ENCODE measurements at regions not wholly inside any gene's neighbourhood (a gene's known extent, or its start where the extent isn't known, plus 50 kb on each side); places are given as distances from the start of the nearest gene placed in this dataset.

- DNase-seq, result no peak
- intact Hi-C loops (cut with DNase I), result no loop called here
These were observed 116.3 kb upstream of the MAF start for GRCh38 chr16:79716645-79717332.

GRCh38 chr16:79715061-79715460 is 114.5 kb upstream of the MAF start:
- intact Hi-C loops (cut with DNase I), result no loop called here
- DNase-seq, result no peak

GRCh38 chr16:79714440-79714839 is 113.9 kb upstream of the MAF start:
- DNase-seq, result no peak
- intact Hi-C loops (cut with DNase I), result no loop called here

- no peak for DNase-seq
- intact Hi-C loops (cut with DNase I), result no loop called here
These were observed 113.2 kb upstream of the MAF start for GRCh38 chr16:79713609-79714309.

- intact Hi-C loops (cut with DNase I), result no loop called here
- DNase-seq, result no peak
These were observed 111.7 kb upstream of the MAF start for GRCh38 chr16:79712276-79712675.

GRCh38 chr16:79707876-79708275 is 107.3 kb upstream of the MAF start:
- intact Hi-C loops (cut with DNase I), result no loop called here
- DNase-seq, result peak in 4 of 42 donors; percentile 4 to 18 (median 8)

GRCh38 chr16:79703066-79703465 is 102.5 kb upstream of the MAF start:
- no peak for DNase-seq
- intact Hi-C loops (cut with DNase I), result no loop called here

GRCh38 chr16:79698341-79698753 is 97.8 kb upstream of the MAF start:
- no peak for DNase-seq
- intact Hi-C loops (cut with DNase I), result no loop called here

GRCh38 chr16:79697562-79698112 is 97.1 kb upstream of the MAF start:
- intact Hi-C loops (cut with DNase I), result no loop called here

GRCh38 chr16:79691007-79691406 is 90.5 kb upstream of the MAF start:
- no peak for DNase-seq
- intact Hi-C loops (cut with DNase I), result no loop called here

More at GRCh38 chr16:79697562-79698112, 97.1 kb upstream of the MAF start:
- DNase-seq, result no peak

GRCh38 chr16:79690159-79690558 is 89.6 kb upstream of the MAF start:
- intact Hi-C loops (cut with DNase I), result no loop called here
- DNase-seq, result no peak

- no peak for DNase-seq
- intact Hi-C loops (cut with DNase I), result no loop called here
These were observed 87.0 kb upstream of the MAF start for GRCh38 chr16:79687249-79688130.

- intact Hi-C loops (cut with DNase I), result no loop called here
- DNase-seq, result no peak
These were observed 85.3 kb upstream of the MAF start for GRCh38 chr16:79685871-79686270.

GRCh38 chr16:79679334-79679733 is 78.8 kb upstream of the MAF start:
- intact Hi-C loops (cut with DNase I), result no loop called here
- no peak for DNase-seq

GRCh38 chr16:79677799-79678530 is 77.4 kb upstream of the MAF start:
- DNase-seq, result no peak
- intact Hi-C loops (cut with DNase I), result no loop called here

GRCh38 chr16:79673635-79674034 is 73.1 kb upstream of the MAF start:
- intact Hi-C loops (cut with DNase I), result no loop called here
- DNase-seq, result no peak

- intact Hi-C loops (cut with DNase I), result no loop called here
- no peak for DNase-seq
These were observed 72.0 kb upstream of the MAF start for GRCh38 chr16:79672524-79672923.

- no peak for DNase-seq
- intact Hi-C loops (cut with DNase I), result no loop called here
These were observed 68.0 kb upstream of the MAF start for GRCh38 chr16:79668502-79668901.

- intact Hi-C loops (cut with DNase I), result no loop called here
- DNase-seq, result no peak
These were observed 65.4 kb upstream of the MAF start for GRCh38 chr16:79665970-79666369.

All from head of caudate nucleus (tissue), 42 donors.